ENCODE measurements at regions not wholly inside any gene's neighbourhood (a gene's known extent, or its start where the extent isn't known, plus 50 kb on each side); places are given as distances from the start of the nearest gene placed in this dataset.

DNA sequence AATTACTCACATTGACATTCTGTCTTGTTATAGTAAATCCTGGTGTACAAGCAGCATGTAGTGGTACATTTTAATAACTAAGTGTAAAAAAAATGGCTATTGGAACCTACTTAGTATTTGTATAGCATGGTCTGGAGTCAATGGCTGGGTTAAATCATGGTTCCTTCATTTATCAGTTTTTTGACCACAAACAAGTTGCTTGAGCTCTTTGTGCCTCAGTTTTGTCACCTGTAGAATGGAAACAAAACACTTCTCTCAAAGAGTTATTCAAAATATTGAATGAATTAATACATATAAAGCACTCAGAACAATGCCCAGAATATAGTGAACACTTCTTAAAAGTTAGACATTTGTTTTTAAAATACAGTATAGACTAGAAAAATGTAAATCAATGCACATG, 93.2 kb upstream of the HS3ST5 start:
- no peaks in the 10 kb centered on the region for H3K9me3 ChIP-seq (ENCODE audit: control insufficient read depth, low read length)
- no peak overlapping the region for H3K4me2 ChIP-seq (ENCODE audit: low read length)
- no peaks in the 10 kb centered on the region for H3K27me3 ChIP-seq (ENCODE audit: control insufficient read depth, insufficient read depth, low read length)
- TF ChIP-seq, protein P1, sequence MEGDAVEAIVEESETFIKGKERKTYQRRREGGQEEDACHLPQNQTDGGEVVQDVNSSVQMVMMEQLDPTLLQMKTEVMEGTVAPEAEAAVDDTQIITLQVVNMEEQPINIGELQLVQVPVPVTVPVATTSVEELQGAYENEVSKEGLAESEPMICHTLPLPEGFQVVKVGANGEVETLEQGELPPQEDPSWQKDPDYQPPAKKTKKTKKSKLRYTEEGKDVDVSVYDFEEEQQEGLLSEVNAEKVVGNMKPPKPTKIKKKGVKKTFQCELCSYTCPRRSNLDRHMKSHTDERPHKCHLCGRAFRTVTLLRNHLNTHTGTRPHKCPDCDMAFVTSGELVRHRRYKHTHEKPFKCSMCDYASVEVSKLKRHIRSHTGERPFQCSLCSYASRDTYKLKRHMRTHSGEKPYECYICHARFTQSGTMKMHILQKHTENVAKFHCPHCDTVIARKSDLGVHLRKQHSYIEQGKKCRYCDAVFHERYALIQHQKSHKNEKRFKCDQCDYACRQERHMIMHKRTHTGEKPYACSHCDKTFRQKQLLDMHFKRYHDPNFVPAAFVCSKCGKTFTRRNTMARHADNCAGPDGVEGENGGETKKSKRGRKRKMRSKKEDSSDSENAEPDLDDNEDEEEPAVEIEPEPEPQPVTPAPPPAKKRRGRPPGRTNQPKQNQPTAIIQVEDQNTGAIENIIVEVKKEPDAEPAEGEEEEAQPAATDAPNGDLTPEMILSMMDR (IDR thresholded peaks at IDR 0.05) = no peak
- H3K36me3 ChIP-seq (ENCODE audit: control insufficient read depth, insufficient read depth, low read length) = no peaks in the 10 kb centered on the region
- no peak overlapping the region for H3K4me3 ChIP-seq (ENCODE audit: low read depth, low read length)
- no peak overlapping the region for H3K9ac ChIP-seq
- no peaks in the 10 kb centered on the region for H3K79me2 ChIP-seq
- no peaks in the 10 kb centered on the region for H3K4me1 ChIP-seq
- H3K27ac ChIP-seq = no peak overlapping the region
- no peak overlapping the region for H2AFZ ChIP-seq

DNA sequence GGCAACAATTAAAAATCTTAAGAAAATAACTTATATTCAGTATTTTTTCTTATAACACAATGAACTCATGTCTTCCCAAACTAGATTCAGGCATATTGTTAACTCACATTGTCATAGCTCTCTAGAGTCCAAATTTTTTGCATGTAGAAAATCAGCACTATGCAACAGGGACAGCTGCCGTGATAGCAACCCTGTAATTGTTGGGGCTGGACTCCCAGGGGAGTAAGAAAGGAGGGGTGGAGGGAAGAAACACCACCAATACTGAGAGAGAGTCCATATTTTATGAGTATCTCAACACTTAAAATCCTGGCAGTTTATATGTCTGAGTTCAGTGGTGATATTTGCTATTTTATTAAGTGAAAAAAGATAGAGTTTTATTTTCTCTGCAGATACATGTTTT, 89.6 kb upstream of the HS3ST5 start:
- Histone ChIP-seq H3K9ac (no peak overlapping the region), H3K4me3 (ENCODE audit: low read depth, low read length) (no peak overlapping the region), H3K36me3 (ENCODE audit: control insufficient read depth, insufficient read depth, low read length) (no peaks in the 10 kb centered on the region), H3K4me2 (ENCODE audit: low read length) (no peak overlapping the region), H3K27ac (no peak overlapping the region), H3K4me1 (no peaks in the 10 kb centered on the region), H2AFZ (no peak overlapping the region), H3K27me3 (ENCODE audit: control insufficient read depth, insufficient read depth, low read length) (no peaks in the 10 kb centered on the region), H3K9me3 (ENCODE audit: control insufficient read depth, low read length) (no peaks in the 10 kb centered on the region), H3K79me2 (no peaks in the 10 kb centered on the region)
- TF ChIP-seq, protein P1 (IDR thresholded peaks at IDR 0.05) = no peak

DNA sequence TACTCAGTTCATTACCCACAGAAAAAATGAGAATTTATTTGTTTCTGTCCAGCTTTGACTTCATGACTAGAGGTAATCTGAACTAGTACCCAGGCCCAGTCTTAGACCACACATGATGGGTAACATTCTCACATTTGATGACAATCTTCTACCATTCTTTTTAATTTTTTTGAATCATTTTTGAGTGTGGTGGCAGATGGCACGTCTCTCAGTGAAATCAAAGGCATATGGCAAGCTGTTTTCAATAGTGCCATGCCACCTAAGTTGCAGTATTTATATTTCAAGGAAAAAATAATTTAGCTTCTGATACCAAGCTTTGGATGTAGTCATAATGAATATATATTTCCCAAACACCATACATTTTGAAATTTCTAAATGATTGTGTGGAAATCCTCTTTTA, 88.8 kb upstream of the HS3ST5 start:
- H3K36me3 ChIP-seq (ENCODE audit: control insufficient read depth, insufficient read depth, low read length) = no peaks in the 10 kb centered on the region

DNA sequence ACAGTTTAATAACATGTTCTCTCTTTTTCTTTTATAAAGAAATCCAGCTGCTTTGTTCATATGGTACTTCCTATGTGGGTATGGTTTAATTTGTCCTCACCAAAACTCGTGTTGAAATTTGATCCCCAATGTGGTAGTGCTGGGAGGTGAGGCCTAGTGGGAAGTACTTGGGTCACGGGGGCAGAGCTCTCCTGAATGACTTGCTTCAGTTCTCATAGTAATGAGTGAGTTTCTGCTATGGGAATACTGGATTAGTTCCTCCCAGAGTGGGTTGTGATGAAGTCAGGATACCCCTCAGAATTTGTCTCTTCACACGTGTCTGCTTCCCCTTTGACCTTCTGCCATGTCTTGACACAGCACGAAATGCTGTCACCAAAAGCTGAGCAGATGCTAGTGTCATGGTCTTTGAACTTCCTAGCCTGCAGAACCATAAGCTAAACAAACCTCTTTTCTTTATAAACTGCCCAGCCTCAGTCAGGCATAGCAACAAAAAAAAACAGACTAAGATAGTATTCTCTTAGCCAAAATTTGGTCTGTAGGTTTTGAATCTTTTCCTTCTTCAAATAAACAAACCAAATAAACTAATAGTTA, 87.8 kb upstream of the HS3ST5 start:
- Histone ChIP-seq H3K4me3 (ENCODE audit: low read depth, low read length) (no peak overlapping the region), H3K4me1 (no peaks in the 10 kb centered on the region), H3K27me3 (ENCODE audit: control insufficient read depth, insufficient read depth, low read length) (no peaks in the 10 kb centered on the region), H3K36me3 (ENCODE audit: control insufficient read depth, insufficient read depth, low read length) (no peaks in the 10 kb centered on the region), H2AFZ (no peak overlapping the region), H3K9me3 (ENCODE audit: control insufficient read depth, low read length) (no peaks in the 10 kb centered on the region), H3K27ac (no peak overlapping the region), H3K4me2 (ENCODE audit: low read length) (no peak overlapping the region), H3K79me2 (no peaks in the 10 kb centered on the region), H3K9ac (no peak overlapping the region)
- TF ChIP-seq, protein P1 (IDR thresholded peaks at IDR 0.05) = no peak

More for the DNA sequence above, 88.8 kb upstream of the HS3ST5 start:
- H3K4me1 ChIP-seq = no peaks in the 10 kb centered on the region
- no peak overlapping the region for H3K4me3 ChIP-seq (ENCODE audit: low read depth, low read length)
- no peak overlapping the region for H3K27ac ChIP-seq
- TF ChIP-seq, protein P1 (IDR thresholded peaks at IDR 0.05) = no peak
- no peaks in the 10 kb centered on the region for H3K79me2 ChIP-seq
- H3K27me3 ChIP-seq (ENCODE audit: control insufficient read depth, insufficient read depth, low read length) = no peaks in the 10 kb centered on the region
- no peak overlapping the region for H3K9ac ChIP-seq
- no peak overlapping the region for H2AFZ ChIP-seq
- no peak overlapping the region for H3K4me2 ChIP-seq (ENCODE audit: low read length)
- H3K9me3 ChIP-seq (ENCODE audit: control insufficient read depth, low read length) = no peaks in the 10 kb centered on the region

DNA sequence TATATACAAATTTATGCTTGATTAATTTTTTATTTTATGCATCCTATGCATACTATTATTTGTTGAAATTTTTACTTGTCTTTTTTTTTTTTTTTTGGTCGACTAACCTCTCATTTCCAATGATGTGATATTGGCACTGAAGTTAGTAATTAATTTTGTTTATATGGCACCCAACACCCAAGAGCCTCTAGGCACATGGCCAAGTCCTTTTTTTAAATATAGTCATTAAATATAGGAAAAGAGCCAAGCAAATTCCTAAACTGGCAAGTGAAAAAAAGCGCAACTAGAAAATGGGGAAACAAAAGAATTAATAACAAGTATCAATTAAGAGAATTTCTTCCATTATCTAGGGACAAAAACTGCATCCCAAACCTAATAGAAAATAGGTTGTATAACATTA, 85.5 kb upstream of the HS3ST5 start:
- Histone ChIP-seq H3K79me2 (no peaks in the 10 kb centered on the region), H3K4me2 (ENCODE audit: low read length) (no peak overlapping the region), H3K36me3 (ENCODE audit: control insufficient read depth, insufficient read depth, low read length) (no peaks in the 10 kb centered on the region), H2AFZ (no peak overlapping the region), H3K9ac (no peak overlapping the region), H3K9me3 (ENCODE audit: control insufficient read depth, low read length) (no peaks in the 10 kb centered on the region), H3K27me3 (ENCODE audit: control insufficient read depth, insufficient read depth, low read length) (no peaks in the 10 kb centered on the region), H3K4me3 (ENCODE audit: low read depth, low read length) (no peak overlapping the region), H3K4me1 (no peaks in the 10 kb centered on the region), H3K27ac (no peak overlapping the region)
- TF ChIP-seq, protein P1 (IDR thresholded peaks at IDR 0.05) = no peak
